Gastroesophageal sphincter (tissue), 3 donors: ENCODE measurements at regions not wholly inside any gene's neighbourhood (a gene's known extent, or its start where the extent isn't known, plus 50 kb on each side); places are given as distances from the start of the nearest gene placed in this dataset.

ENCODE experiments used
- EP300 ChIP-seq: sonication (generic); formaldehyde crosslinking; IDR thresholded peaks from one replicate; pipeline ENCODE4 v1.6.1; 2017; ENCODE audit warnings: antibody characterized with exemption, mild to moderate bottlenecking
- POLR2A ChIP-seq, 2 donors: fragments of 450-650 bp; IDR thresholded peaks; one replicate each; pipeline ENCODE4 v1.6.1; 2017; ENCODE audit warnings: antibody characterized with exemption in 2 of 2, mild to moderate bottlenecking in 2 of 2, moderate library complexity in 1 of 2
- POLR2AphosphoS5 ChIP-seq: sonication (generic); formaldehyde crosslinking; IDR thresholded peaks from one replicate; pipeline ENCODE4 v1.6.1; 2017; ENCODE audit warnings: antibody characterized with exemption
- TF ChIP-seq, protein P1 (sequence below), 4 experiments: fragments of 200-600 bp in 2 of 4; fragments of 450-650 bp in 2 of 4; sonication (generic) in 1 of 4; IDR thresholded peaks; one replicate each; pipeline ENCODE4 v1.5.1; 2017 to 2019; ENCODE audit warnings: antibody characterized with exemption in 4 of 4, mild to moderate bottlenecking in 2 of 4, moderate library complexity in 2 of 4

GRCh38 chr10:60491162-60491561 is 101.5 kb upstream of the ANK3 start:
- TF ChIP-seq, protein P1, sequence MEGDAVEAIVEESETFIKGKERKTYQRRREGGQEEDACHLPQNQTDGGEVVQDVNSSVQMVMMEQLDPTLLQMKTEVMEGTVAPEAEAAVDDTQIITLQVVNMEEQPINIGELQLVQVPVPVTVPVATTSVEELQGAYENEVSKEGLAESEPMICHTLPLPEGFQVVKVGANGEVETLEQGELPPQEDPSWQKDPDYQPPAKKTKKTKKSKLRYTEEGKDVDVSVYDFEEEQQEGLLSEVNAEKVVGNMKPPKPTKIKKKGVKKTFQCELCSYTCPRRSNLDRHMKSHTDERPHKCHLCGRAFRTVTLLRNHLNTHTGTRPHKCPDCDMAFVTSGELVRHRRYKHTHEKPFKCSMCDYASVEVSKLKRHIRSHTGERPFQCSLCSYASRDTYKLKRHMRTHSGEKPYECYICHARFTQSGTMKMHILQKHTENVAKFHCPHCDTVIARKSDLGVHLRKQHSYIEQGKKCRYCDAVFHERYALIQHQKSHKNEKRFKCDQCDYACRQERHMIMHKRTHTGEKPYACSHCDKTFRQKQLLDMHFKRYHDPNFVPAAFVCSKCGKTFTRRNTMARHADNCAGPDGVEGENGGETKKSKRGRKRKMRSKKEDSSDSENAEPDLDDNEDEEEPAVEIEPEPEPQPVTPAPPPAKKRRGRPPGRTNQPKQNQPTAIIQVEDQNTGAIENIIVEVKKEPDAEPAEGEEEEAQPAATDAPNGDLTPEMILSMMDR (IDR thresholded peaks at IDR 0.05), result no peak
- TF ChIP-seq POLR2A (IDR thresholded peaks at IDR 0.05) (no peak), EP300 (no peak), POLR2AphosphoS5 (no peak)
